Right hindlimb (tissue), 1 donor: ENCODE measurements at regions not wholly inside any gene's neighbourhood (a gene's known extent, or its start where the extent isn't known, plus 50 kb on each side); places are given as distances from the start of the nearest gene placed in this dataset.

Experiments used
- DNase-seq: peaks from one replicate; pipeline ENCODE4 v3.0.0-alpha.2; 2018

DNA sequence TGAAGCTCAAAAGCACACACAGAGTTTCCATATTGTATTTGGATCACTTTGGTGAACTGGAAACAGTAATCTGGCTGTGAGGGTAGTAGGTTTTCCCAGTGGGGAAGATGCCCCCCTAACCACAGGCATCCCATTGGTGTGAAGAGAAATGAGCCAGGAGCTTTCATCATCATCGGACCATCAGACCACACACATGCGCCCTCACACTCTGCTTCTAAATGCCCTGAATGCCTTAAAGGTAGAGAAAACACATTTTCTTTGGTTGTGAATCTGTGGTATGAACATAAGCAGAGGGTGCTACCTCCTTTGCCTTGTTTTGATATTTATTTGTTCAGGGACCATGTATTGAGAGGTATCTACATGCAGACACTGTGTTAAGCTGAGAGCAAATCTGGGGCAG lies 79.0 kb upstream of the DNAH14 start:
- no peak for DNase-seq

DNA sequence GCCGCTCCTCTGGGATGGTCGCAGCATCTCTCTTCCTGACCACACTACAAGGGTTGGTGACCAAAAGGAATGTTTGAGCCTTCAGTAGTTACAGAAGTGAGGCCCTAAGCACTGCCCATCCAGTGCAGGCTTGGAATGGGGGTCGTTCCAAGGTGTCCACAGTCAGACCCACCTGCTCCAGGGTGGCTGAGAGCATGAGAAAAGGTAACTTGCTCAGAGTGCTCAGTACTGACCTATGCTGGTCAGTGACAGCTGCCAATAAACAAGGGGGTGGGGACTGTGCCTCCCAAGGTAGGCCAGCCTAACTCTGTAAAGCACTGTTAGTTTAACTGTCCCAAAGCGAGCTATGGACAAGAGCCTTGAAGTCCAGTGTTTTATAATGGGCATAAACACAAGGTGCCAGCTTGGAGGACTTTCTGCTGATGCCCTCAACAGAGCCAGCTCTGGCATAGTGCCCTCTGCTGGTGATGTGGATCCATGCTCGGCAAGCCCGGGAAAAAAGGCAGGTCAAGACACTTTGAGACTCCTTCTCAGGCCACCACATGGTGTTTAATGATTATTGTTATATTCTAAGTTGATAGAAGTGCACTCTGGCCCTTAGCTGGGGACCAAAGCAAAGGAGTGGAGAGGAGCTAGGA lies 78.1 kb upstream of the DNAH14 start:
- peak; percentile 28 for DNase-seq

DNA sequence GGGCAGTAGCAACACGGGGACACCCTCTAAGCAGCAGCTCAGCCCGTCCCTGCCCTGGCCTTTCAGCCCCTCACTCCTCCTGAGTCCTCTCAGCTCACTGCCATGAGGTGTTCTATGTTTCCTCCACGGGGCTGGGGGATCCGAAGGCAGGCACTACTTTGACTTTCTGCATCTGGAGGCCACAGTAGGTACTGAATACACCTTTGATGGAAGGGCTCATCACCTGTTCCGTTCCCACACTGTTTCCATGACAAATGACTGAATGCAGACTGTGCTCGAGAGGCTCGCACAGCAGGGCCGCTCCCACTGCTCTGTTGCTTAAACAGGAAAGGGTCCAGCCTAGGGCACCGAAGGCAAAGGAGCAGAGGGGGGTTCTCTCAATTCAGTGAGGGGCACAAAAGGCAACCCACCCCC lies 77.6 kb upstream of the DNAH14 start:
- no peak for DNase-seq

DNA sequence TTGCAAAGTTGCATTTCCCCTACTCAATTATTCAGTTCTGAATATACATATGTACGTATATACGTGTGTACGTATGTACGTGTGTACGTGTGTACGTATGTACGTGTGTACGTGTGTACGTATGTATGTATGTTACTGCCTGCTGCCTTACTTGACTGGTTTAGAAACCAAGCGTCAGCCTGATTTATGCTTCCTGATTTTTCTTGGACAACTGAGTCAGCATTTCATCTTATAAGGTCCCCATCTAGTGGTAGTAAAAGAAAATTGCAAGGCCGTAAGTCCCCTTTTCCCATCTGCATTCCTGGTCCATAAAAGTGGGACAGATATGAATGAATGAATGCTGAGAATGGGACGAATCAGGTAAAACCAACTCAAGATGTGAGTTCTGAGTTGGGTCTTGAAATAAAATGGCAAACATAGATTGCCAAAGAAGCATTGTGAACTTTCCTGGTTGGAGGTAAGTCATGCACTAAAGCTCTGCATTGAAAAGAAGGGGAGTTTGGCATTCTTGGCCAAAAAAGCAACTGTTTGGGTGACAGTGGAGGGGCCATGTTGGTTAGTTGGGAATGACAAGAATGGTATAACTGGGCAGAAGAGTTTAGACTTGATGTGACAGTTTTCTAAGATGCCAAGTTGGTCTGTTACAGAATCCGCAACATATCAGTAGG lies 76.4 kb upstream of the DNAH14 start:
- no peak for DNase-seq

DNA sequence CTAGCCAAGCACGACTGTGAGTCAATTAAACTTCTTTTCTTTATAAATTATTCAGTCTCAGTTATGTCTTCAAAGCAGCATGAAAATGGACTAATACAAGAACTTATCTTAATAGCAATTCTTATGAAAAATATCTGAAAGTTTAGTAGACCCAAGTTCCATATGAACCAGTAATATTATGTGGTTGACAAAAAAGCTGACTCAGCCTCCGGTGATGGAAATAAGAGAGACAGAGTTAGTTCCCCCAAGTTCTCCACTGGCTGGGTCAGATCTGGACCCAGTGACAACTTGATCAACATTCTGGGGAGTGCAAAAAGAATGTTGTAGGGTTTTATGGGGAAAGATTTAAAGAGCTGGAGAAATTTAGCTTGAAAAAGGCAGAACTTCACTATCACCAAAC lies 72.5 kb upstream of the DNAH14 start:
- no peak for DNase-seq

DNA sequence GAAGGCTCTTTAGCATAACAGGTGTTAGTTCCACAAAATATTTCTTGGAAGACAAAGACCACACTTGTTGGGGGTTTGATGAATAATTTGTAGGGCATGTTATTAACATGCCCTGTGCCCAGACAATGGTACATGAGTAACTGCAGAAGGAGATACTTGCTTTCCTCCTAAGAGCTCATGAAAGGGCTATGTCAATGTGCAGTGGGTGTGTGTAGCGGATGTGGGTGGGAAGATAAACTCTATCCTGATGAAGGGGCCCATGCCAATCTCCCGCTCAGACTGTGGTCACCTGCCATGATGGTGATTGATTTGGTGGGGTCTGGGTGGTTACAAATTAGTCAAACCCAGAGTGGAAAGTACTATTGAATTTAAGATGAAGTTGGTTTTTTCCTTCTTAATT lies 69.8 kb upstream of the DNAH14 start:
- no peak for DNase-seq

DNA sequence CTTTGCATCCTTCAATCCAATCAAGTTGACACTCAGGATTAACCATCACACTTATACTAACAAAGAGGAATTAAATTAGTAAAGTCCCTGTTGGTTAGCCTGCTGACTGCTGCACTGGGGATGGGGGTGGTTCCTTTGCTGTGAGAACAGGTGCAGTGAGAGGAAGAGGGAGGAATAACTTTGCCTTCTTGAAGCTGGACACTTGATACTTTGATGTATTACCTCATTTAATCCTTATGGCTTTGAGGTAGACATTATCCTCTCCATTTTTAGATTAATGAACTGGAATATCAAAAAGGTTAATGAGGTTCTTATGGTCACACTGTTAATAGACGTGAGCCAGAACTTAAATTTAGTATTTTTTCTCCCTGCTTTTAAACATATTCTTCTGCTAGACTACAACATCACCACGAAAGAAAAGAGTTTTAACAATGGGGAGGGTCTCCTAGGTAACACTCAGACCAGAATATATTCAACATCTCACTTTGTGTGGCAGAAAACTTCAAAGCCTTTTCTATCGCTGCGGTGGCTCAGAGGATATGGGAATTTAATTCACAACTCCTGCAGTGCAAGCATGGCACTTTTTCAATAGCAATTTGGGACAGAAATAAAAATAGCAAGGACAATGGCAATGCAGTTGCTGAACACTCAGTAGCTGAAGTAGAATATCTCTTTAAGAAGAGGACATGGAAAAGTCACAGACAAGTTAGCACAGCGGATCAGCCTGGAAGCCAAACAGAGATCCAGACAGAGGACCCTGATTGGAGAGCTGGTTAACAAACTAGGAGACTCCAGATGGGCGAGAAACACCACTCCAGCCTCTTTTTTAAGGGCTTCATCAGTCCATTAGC lies 68.8 kb upstream of the DNAH14 start:
- DNase-seq = no peak

DNA sequence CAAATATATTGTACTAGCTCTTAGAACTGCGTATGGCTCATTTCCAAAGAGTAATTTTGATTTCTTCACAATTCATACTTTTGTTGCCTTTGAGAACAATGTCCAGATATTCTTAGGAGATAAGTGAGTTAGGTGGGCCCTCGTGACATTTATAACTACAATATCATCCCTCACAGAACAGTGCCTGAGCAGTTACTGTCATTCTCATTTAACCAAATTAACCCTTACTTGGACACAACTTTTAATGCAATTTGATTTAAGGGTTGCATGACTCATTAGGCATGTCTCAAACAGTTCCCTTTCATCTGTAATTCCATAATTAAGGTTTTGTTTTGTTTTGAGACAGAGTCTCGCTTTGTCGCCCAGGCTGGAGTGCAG lies 68.1 kb upstream of the DNAH14 start:
- DNase-seq = no peak

DNA sequence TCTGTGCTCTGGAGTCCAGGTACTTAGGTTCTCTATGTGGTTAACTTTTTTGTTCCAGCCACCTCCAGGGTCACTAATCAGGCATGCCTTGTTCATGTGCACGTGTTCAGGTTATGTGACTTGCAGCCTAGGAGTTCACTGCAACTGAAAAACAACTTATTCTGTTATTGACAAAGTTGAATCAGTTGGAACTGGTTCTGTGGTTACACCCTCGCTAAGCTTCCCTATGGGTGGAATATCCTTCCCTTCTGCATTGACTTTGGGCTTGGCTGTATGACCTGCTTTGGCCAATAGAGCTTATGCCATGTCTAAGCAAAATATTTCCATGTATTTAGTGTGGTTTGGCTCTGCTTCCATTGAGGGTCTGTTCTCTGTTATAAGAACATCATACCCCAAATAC lies 66.0 kb upstream of the DNAH14 start:
- DNase-seq = no peak

DNA sequence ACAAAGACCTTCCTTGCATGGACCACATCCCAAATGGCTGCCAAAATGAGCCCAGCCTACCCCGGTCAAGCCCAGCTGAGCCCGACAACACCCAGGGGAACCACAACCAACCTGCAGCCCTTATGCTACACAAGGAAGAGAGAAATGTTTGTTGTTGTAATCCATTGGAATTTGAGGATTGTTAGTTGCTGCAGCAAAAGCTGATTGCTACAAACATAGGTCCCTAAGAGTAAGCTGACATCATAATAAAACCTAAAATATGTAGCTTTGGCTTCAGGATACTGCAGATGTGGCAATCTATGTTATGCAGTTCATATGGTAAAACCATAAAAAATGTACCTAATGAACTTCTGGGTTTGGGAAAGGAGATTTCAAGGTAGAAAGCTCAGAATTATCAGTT lies 65.5 kb upstream of the DNAH14 start:
- DNase-seq = no peak

DNA sequence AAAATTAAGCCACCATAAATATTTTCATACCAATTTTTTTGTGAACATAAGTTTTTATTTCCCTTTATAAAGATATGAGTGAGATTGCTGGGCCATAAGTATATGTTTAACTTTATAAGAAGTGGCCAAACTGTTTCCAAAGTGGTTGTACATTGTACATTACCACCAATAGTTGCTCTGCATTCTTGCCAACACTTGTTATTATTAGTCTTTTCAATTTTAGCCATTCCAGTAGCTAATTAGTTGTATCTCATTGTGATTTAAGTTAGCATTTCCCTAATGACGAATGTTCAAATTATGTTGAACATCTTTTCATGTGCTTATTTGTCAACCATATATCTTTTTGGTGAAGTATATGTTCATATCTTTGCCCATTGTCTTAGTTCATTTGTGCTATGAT lies 64.0 kb upstream of the DNAH14 start:
- no peak for DNase-seq

DNA sequence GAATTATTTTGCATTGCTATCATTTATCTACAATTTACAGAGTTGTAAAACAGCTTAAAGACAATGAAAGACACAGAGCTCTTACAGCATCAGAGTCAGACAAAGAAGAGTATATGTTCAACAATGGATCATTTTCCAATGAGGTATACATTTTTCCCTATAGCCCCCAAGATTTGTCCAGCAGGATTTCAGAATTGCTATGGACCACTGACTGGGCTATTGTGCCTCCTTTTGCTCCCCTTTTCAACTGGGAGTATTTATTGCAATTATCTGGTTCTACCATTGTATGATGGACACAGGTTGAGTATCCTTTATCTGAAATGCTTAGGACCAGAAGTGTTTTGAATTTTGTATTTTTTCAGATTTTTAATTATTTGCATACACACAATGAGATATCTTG lies 62.5 kb upstream of the DNAH14 start:
- no peak for DNase-seq

DNA sequence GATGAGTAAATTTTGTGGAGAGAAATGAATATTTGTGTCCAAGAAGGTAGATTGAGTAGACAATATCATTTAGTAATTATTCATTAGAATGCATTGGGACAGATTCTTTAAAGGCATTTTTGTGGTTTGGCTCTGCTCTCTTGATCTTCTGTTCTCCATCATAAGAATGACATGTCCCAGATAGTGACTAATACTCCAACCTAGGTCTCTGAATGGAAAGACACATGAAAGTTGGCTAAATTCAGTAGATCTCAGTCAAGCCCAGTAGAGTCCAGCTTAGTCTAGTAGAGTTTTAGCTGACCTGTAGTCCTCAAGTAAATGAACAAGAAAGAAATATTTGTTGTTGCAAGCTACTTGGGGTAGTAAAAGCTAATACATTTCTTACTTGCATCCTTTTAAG lies 61.8 kb upstream of the DNAH14 start:
- DNase-seq = no peak

DNA sequence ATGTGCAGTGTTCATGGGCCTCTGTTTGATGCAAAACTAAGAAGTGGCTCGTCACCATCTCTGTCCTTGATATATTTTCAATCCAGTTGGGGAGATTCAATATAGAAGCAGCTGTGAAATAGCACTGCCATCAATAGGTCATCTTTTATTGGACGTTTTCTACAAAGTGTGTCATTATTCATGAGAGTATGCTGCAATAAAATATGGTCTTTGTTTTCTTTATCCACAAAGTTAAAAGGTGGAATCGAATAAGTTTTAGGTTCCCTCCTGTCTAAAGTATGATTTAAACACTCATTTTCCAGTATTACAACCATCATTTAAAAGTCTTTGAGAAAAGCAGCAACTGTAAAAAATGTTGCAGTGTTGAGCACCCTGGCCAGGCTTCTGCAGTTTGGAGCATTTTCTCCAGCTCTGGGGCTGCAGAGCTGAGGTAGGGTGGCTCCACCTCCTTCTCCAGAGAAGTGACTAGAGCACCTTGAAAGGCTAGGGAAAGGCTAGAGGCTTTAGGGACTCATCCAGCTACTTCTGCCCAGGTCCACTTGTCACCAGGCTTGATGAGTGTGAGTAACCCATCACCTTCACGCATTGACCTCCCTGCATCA lies 56.5 kb upstream of the DNAH14 start:
- DNase-seq = no peak

DNA sequence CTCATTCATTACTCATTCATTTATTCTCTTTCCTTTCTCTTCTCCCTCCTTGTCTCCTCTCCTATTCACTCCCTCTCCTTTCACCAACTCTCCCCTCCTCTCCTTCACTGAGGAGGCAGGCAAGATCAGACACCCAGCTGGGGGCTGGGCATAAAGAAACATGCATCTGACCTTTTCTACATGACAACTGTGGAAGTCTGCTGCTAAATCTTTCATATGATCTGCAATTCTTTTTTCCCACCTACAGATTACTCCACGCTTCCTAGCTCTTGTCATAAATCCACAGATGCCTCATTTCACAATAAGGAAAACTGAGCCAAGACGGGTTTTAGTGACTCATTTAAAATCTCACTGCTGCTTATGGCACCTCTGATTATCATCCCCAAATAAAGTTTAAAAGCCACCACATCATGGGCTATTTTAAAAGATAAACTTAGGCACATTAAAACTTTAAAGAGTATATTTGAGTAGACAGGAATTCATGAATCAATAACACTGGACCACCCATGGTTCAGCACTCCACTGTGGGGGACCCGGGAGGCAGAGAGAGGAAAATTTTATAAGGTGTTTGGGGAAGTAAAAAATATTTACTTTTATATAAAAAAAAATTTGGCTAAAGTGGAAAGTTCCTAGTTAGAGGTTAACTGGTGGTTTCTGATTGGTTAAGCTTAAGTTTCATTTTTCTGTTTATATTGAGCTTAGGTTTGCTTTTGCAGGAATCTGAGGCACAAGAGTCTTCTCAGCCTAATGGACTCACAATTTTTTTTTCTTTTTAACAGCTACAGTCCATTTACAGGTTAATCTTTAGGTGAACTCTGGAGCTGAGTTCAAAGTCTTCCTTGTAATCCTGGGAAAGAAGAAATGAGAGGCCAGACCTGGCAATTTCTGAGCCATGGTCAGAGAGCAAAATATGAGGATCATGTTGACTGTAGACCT lies 55.8 kb upstream of the DNAH14 start:
- DNase-seq = no peak

DNA sequence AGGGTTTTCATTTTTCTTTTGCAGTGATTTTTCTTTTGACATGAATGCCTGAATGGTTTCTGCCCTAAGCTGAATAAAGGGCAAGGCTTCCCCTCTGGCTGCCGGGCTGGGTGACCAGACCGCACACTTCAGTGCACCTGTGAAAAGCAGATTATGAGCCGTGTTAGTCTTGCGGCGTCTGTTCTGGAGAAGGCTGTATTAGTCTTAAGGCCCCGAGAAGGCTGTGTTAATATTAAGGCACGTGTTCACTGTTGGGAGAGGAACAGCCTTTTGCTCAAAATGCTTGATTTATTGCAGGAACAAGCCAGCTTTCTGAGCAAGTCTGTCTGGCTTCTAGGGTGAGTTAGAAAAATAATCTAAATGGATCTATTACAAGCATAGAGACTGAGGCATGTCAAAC lies 54.7 kb upstream of the DNAH14 start:
- DNase-seq = no peak

DNA sequence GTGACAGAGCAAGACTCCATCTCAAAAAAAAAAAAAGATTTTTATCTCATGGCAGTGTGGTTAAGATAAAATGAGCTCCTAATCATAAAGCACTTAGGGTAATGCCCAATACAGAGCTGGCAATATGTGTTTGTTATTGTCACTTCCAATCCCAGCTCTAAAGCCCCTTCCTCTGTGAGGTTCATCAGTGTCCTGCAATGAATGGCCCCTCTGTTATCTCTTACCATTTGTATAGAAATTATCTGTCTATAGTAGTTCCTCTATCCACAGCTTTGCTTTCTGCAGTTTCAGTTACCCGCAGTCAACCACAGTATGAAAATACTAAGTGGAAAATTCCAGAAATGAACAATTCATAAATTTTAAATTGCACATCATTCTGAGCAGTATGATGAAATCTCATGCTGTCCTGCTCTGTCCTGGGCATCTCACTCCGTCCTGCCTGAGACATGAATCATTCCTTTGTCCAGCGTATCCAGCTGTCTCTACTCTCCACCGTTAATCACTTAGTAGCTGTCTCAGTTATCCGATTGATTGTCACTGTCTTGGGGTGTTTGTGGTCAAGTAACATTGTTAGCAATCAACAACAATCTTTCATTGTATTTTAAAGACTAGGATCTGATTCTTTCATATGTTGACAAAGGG lies 50.2 kb upstream of the DNAH14 start:
- DNase-seq = no peak
